ENCODE measurements at regions not wholly inside any gene's neighbourhood (a gene's known extent, or its start where the extent isn't known, plus 50 kb on each side); places are given as distances from the start of the nearest gene placed in this dataset.

DNA sequence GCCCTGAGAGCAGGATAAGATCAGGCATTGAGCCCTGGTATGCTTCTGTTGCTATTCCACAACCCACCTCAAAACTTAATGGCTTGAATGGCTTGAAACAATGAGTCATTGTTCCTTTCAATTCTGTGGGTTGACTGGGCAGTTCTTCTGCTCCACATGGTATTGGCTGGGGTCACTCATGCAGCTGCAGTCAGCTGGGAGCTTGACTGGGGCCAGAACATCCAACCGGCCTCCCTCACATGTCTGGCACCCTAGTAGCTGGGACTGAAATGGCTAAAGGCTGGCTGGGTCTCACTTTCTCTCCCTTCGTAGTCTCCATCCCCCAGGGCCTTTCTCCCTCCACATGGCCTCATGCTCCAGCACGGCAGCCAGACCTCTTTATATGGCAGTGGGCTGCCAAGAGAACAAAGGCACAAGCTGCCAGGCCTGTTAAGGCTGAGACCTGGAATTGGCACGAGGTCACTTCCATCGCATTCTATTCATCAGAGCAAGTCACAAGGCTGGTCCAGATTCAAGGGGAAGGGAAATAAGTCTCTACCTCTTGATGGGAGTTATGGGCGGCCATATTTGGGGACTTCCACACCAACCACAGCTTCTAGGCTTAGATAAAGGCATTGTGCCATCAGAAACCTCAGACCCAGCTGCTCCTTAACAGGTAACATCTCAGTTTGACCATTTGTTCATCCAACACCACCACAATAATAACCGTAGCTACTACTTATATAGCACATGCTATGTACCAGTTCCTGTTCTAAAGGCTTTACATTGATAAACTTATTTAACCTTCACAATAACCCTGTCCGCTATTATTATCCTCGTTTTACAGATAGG lies 159.7 kb upstream of the ATP6AP2 start:
- no peaks in the 10 kb centered on the region; the same call in 1 of the 2 replicates for H3K4me1 ChIP-seq (ENCODE audit: control insufficient read depth, insufficient read depth, low read length)
- no peak overlapping the region for H3K4me2 ChIP-seq (ENCODE audit: control insufficient read depth, insufficient read depth)
- no TSS peak for BruUV-seq (replicated peaks)
- FAIRE-seq: no peak
- CTCF ChIA-PET: no interaction called here
- peak; percentile 63 for DNase-seq (ENCODE audit: low read depth, low spot score)
- SMC1A ChIA-PET (ENCODE audit: uncharacterized antibody, unreplicated experiment): interaction anchor here (1.2 to 2.5 kb wide), 2 partner anchors 9 to 15 kb away, joined by 3 to 9 read pairs; no protein-coding TSS in a partner anchor
- in situ Hi-C loops (cut with MboI) (no loop called here), intact Hi-C loops (cut with micrococcal nuclease; ENCODE audit: unreplicated experiment) (loop anchor here (1.0 kb wide), 1 partner anchor 47 kb away; no protein-coding TSS in a partner anchor)
- H4K20me1 ChIP-seq (ENCODE audit: control insufficient read depth, insufficient read depth): no peaks in the 10 kb centered on the region
- peak; percentile 87 for ATAC-seq
- RAD21 ChIA-PET (ENCODE audit: unreplicated experiment): no interaction called here
- no peak overlapping the region; the same call in 1 of the 2 replicates for H3K9ac ChIP-seq (ENCODE audit: control insufficient read depth, insufficient read depth, low read length)
- H3K27me3 ChIP-seq (replicated peaks in 1 of 2; ENCODE audit: control insufficient read depth in 2 of 2, insufficient read depth in 2 of 2, low read length in 1 of 2): no peaks in the 10 kb centered on the region; a peak in 1 of 4 replicates
- no peak overlapping the region; the same call in 1 of the 2 replicates for H2AFZ ChIP-seq (ENCODE audit: control insufficient read depth, low read depth, low read length)
- H3K36me3 ChIP-seq (ENCODE audit: control insufficient read depth in 2 of 2, insufficient read depth in 2 of 2, low read length in 1 of 2): no peaks in the 10 kb centered on the region
- POLR2A ChIA-PET: no interaction called here
- WGBS (ENCODE audit: insufficient coverage, insufficient replicate concordance, low lambda C conversion rate, missing lambda C conversion rate): 35% methylated on average over 9 of the region's 9 CpGs
- no peaks in the 10 kb centered on the region for H3K79me2 ChIP-seq (ENCODE audit: control insufficient read depth, insufficient read depth, low read length)
- peak overlapping the region; percentile 63 for H3K27ac ChIP-seq (ENCODE audit: control insufficient read depth, insufficient read depth)
- peaks cover 3% of the 10 kb centered on the region; the same call in 2 of the 3 replicates for H3K9me3 ChIP-seq (replicated peaks; ENCODE audit: control insufficient read depth, insufficient read depth, low read length)
- no peak overlapping the region for H3K4me3 ChIP-seq
- TF ChIP-seq SMAD5 (IDR thresholded peaks at IDR 0.05; ENCODE audit: low read depth) (no peak), SPI1 (IDR thresholded peaks at IDR 0.05; ENCODE audit: borderline replicate concordance, insufficient read depth, low read depth, low read length) (peak; percentile 61), PAX5 (IDR thresholded peaks at IDR 0.05; ENCODE audit: borderline replicate concordance, low read depth, low read length) (0 out of 2 replicates have a peak, but pooled peaks have one; percentile 17), RUNX3 (IDR thresholded peaks at IDR 0.05; ENCODE audit: low read length) (peak; percentile 54), MEF2B (IDR thresholded peaks at IDR 0.05; ENCODE audit: partially characterized antibody, poor library complexity, severe bottlenecking) (peak; percentile 13), HDGF (IDR thresholded peaks at IDR 0.05) (no peak), TCF12 (IDR thresholded peaks at IDR 0.05; ENCODE audit: low read depth, low read length) (peak; percentile 71; the same call in 1 of the 2 replicates), DPF2 (IDR thresholded peaks at IDR 0.05) (0 out of 2 replicates have a peak, but pooled peaks have one; percentile 22), YY1 (IDR thresholded peaks at IDR 0.05; ENCODE audit: low read depth, low read length) (peak; percentile 81), MTA2 (IDR thresholded peaks at IDR 0.05; ENCODE audit: low read depth) (peak; percentile 22; the same call in 1 of the 2 replicates), POLR2AphosphoS5 (IDR thresholded peaks at IDR 0.05; ENCODE audit: low read length) (peak; percentile 46; the same call in 1 of the 2 replicates), BCL11A (IDR thresholded peaks at IDR 0.05; ENCODE audit: low read depth, low read length) (peak; percentile 45)
- TF ChIP-seq, protein P1, sequence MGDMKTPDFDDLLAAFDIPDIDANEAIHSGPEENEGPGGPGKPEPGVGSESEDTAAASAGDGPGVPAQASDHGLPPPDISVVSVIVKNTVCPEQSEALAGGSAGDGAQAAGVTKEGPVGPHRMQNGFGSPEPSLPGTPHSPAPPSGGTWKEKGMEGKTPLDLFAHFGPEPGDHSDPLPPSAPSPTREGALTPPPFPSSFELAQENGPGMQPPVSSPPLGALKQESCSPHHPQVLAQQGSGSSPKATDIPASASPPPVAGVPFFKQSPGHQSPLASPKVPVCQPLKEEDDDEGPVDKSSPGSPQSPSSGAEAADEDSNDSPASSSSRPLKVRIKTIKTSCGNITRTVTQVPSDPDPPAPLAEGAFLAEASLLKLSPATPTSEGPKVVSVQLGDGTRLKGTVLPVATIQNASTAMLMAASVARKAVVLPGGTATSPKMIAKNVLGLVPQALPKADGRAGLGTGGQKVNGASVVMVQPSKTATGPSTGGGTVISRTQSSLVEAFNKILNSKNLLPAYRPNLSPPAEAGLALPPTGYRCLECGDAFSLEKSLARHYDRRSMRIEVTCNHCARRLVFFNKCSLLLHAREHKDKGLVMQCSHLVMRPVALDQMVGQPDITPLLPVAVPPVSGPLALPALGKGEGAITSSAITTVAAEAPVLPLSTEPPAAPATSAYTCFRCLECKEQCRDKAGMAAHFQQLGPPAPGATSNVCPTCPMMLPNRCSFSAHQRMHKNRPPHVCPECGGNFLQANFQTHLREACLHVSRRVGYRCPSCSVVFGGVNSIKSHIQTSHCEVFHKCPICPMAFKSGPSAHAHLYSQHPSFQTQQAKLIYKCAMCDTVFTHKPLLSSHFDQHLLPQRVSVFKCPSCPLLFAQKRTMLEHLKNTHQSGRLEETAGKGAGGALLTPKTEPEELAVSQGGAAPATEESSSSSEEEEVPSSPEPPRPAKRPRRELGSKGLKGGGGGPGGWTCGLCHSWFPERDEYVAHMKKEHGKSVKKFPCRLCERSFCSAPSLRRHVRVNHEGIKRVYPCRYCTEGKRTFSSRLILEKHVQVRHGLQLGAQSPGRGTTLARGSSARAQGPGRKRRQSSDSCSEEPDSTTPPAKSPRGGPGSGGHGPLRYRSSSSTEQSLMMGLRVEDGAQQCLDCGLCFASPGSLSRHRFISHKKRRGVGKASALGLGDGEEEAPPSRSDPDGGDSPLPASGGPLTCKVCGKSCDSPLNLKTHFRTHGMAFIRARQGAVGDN (IDR thresholded peaks at IDR 0.05): peak; percentile 70; the same call in 1 of the 2 replicates
- TF ChIP-seq, protein P2, sequence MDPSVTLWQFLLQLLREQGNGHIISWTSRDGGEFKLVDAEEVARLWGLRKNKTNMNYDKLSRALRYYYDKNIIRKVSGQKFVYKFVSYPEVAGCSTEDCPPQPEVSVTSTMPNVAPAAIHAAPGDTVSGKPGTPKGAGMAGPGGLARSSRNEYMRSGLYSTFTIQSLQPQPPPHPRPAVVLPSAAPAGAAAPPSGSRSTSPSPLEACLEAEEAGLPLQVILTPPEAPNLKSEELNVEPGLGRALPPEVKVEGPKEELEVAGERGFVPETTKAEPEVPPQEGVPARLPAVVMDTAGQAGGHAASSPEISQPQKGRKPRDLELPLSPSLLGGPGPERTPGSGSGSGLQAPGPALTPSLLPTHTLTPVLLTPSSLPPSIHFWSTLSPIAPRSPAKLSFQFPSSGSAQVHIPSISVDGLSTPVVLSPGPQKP (IDR thresholded peaks at IDR 0.05; ENCODE audit: low read depth, low read length): no peak
